Stimulated activated naive B cell treated with anti-CD40 and anti-IgM and Interleukin-4, amounts not matched to agents 10 μg/mL and 1 μg/mL and 100 μg/mL, for 72 hours (primary cell): ENCODE measurements at regions not wholly inside any gene's neighbourhood (a gene's known extent, or its start where the extent isn't known, plus 50 kb on each side); places are given as distances from the start of the nearest gene placed in this dataset.
"Not testable (repeated sequence)": the region's sequence is repeated elsewhere in the genome, so short reads cannot be mapped to it uniquely, and the experiment has no call there.

Experiments
- ATAC-seq, 2 donors: fragments of 150-1000 bp; cut with Tn5 transposase; replicated peaks; 2 replicates each; pipeline ENCODE4 v1.10.0; 2021; ENCODE audit warnings: moderate library complexity in 1 of 2
- DNase-seq: peaks from one replicate; pipeline ENCODE4 v3.0.0; 2021
- H3K27ac Mint-ChIP-seq: one replicate; pipeline ENCODE4 v1.8.0; 2022; ENCODE audit warnings: mild to moderate bottlenecking, mixed read lengths
- H3K27me3 Mint-ChIP-seq, 2 donors: one replicate each; pipeline ENCODE4 v1.8.0; 2022; ENCODE audit warnings: mixed read lengths in 2 of 2
- H3K36me3 Mint-ChIP-seq, 2 donors: one replicate each; pipeline ENCODE4 v1.8.0; 2022; ENCODE audit warnings: mixed read lengths in 2 of 2, mild to moderate bottlenecking in 1 of 2
- H3K4me1 Mint-ChIP-seq, 2 donors: one replicate each; pipeline ENCODE4 v1.8.0; 2022; ENCODE audit warnings: mixed read lengths in 2 of 2, mild to moderate bottlenecking in 1 of 2
- H3K4me3 Mint-ChIP-seq, 2 donors: one replicate each; pipeline ENCODE4 v1.8.0; 2022; ENCODE audit warnings: mild to moderate bottlenecking in 2 of 2, mixed read lengths in 2 of 2, moderate library complexity in 1 of 2
- H3K9me3 Mint-ChIP-seq, 2 donors: one replicate each; pipeline ENCODE4 v1.8.0; 2022; ENCODE audit warnings: mixed read lengths in 2 of 2, mild to moderate bottlenecking in 1 of 2

DNA sequence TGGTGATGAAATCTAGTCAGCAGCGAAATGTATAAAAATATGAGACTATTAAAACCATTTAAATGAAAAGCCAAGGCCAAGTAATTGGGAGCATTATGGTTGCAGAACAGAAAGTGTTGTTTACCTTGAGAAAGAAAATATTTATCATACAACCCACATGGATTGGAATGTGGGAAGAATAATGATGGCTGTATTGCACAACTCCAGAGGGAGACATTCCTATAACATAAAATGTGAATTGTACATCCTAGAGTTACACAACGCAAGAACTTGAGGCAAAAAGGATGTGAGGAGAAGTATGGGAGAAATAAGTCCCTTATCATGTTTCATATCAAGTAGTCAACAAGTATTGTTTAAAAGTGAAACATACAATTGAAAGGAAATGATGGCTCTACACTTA, 1014.0 kb upstream of the SEMA6A start:
- ATAC-seq (no peak), DNase-seq (no peak)
- no peak overlapping the region for H3K27ac Mint-ChIP-seq
- no peaks in the 10 kb centered on the region for H3K9me3 Mint-ChIP-seq
- H3K4me1 Mint-ChIP-seq: no peaks in the 10 kb centered on the region
- no peak overlapping the region for H3K4me3 Mint-ChIP-seq
- H3K27me3 Mint-ChIP-seq: no peaks in the 10 kb centered on the region
- no peaks in the 10 kb centered on the region for H3K36me3 Mint-ChIP-seq

DNA sequence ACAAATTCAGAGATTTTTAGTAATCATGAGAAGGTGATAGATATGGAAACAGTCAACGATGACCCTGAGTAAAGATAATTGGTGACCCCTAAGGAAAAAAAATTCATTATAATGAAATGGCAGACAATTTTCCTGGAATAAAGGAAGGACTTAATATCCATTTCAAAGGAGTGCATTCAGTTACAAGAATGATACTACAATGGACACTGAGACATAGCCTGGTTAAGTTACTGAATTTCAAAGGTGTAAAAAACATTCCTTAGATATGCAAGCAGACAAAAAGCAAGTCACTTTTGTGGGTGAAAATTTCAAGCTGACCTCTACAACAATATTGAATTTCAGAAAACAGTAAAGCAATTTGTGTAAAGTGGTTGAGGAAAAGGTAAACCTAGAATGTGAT, 1012.5 kb upstream of the SEMA6A start:
- no peaks in the 10 kb centered on the region for H3K36me3 Mint-ChIP-seq
- no peak for DNase-seq
- no peaks in the 10 kb centered on the region for H3K27me3 Mint-ChIP-seq
- no peaks in the 10 kb centered on the region for H3K9me3 Mint-ChIP-seq
- no peak for ATAC-seq
- no peak overlapping the region for H3K27ac Mint-ChIP-seq
- no peaks in the 10 kb centered on the region for H3K4me1 Mint-ChIP-seq
- no peak overlapping the region for H3K4me3 Mint-ChIP-seq

- no peaks in the 10 kb centered on the region for H3K4me1 Mint-ChIP-seq
- no peak overlapping the region for H3K27ac Mint-ChIP-seq
Observed at GRCh38 chr5:117568622-117569021, 994.0 kb upstream of the SEMA6A start.

GRCh38 chr5:117568126-117568525, 993.5 kb upstream of the SEMA6A start:
- Mint-ChIP-seq H3K4me3 (no peak overlapping the region), H3K27ac (no peak overlapping the region), H3K27me3 (no peaks in the 10 kb centered on the region), H3K36me3 (no peaks in the 10 kb centered on the region), H3K4me1 (no peaks in the 10 kb centered on the region), H3K9me3 (no peaks in the 10 kb centered on the region)
- DNase-seq: no peak
- ATAC-seq: no peak

More at GRCh38 chr5:117568622-117569021, 994.0 kb upstream of the SEMA6A start:
- Mint-ChIP-seq H3K36me3 (no peaks in the 10 kb centered on the region), H3K4me3 (no peak overlapping the region), H3K9me3 (no peaks in the 10 kb centered on the region), H3K27me3 (no peaks in the 10 kb centered on the region)
- DNase-seq (no peak), ATAC-seq (no peak)

GRCh38 chr5:117562647-117563046, 988.0 kb upstream of the SEMA6A start:
- DNase-seq (no peak), ATAC-seq (no peak)
- Mint-ChIP-seq H3K4me1 (no peaks in the 10 kb centered on the region), H3K36me3 (no peaks in the 10 kb centered on the region), H3K27ac (no peak overlapping the region), H3K4me3 (no peak overlapping the region), H3K27me3 (no peaks in the 10 kb centered on the region), H3K9me3 (no peaks in the 10 kb centered on the region)

DNA sequence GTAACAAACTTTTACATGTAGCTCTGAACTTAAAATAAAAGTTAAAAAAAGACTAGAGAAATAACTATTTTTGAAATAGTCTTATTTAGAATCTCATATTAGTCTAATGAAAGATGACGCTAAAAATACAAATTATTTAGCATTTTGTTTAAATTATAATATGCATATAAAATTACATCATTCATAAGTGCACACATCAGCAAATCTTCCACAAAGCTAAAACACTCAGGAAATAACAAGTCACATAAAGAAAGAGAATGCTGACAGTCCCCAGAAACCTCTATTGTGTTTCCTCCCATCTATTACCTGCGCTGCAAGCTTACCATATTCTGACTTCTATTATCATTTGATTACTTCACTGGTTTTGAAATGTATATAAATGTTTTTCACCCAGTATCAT, 986.9 kb upstream of the SEMA6A start:
- Mint-ChIP-seq H3K4me1 (no peaks in the 10 kb centered on the region), H3K36me3 (no peaks in the 10 kb centered on the region), H3K27me3 (no peaks in the 10 kb centered on the region), H3K27ac (no peak overlapping the region), H3K4me3 (no peak overlapping the region), H3K9me3 (no peaks in the 10 kb centered on the region)
- DNase-seq (no peak), ATAC-seq (no peak)

DNA sequence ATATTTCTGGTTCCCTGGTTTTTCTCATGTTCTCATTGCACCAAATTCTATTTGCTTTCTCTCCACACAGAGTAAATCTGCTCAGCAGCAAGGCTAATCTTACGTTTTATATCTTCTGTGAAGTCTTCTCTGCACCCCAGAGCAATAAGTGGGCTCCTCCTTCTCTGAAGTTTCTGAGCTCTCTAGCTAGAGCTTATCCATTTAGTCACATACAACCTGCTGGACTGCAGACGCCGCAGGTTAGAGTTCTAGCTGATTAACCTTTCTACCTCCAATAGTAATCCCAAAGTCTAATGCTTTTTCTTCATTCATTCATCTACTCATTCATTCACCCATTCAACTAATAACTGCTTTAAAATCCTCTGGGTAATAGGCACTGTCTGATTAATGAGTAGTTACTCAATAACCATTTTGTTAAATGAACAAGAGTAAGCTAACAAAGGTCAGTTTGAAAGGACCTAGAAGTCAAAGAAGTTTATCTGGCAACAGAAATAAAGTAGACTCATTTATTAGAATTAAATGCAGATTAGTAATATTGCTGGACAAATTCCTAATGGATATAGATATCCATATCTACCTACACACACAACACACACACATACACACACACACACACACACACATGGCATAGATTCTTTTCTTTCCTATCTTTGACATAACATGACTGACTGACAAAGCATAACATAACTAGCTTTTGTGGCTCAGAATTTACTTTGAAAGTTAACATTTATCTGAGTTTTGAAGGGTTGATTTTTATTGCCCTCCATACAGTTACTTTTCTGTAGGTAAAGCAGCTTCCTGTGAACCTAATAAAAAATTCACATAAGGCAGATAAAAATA, 984.6 kb upstream of the SEMA6A start:
- H3K36me3 Mint-ChIP-seq: no peaks in the 10 kb centered on the region
- H3K27ac Mint-ChIP-seq: no peak overlapping the region
- ATAC-seq (no peak), DNase-seq (no peak)
- no peaks in the 10 kb centered on the region for H3K9me3 Mint-ChIP-seq
- H3K4me1 Mint-ChIP-seq: no peaks in the 10 kb centered on the region
- H3K27me3 Mint-ChIP-seq: no peaks in the 10 kb centered on the region
- no peak overlapping the region for H3K4me3 Mint-ChIP-seq

- Mint-ChIP-seq H3K27ac (no peak overlapping the region), H3K36me3 (no peaks in the 10 kb centered on the region), H3K9me3 (peaks cover 0 to 1% of the 10 kb centered on the region in 2 donors), H3K4me3 (no peak overlapping the region), H3K27me3 (no peaks in the 10 kb centered on the region), H3K4me1 (no peaks in the 10 kb centered on the region)
- DNase-seq (no peak), ATAC-seq (no peak)
Observed at GRCh38 chr5:117551236-117551635, 976.6 kb upstream of the SEMA6A start.

- Mint-ChIP-seq H3K4me1 (no peaks in the 10 kb centered on the region), H3K36me3 (no peaks in the 10 kb centered on the region), H3K4me3 (no peak overlapping the region), H3K27me3 (no peaks in the 10 kb centered on the region), H3K27ac (no peak overlapping the region), H3K9me3 (peaks cover 0 to 4% of the 10 kb centered on the region in 2 donors)
- ATAC-seq (no peak), DNase-seq (no peak)
Observed at GRCh38 chr5:117547192-117547591, 972.6 kb upstream of the SEMA6A start.

- Mint-ChIP-seq H3K36me3 (no peaks in the 10 kb centered on the region), H3K9me3 (peaks cover 0 to 1% of the 10 kb centered on the region in 2 donors), H3K4me3 (no peak overlapping the region), H3K4me1 (no peaks in the 10 kb centered on the region), H3K27ac (no peak overlapping the region), H3K27me3 (no peaks in the 10 kb centered on the region)
- no peak for ATAC-seq
- no peak for DNase-seq
Observed at GRCh38 chr5:117539692-117540091, 965.1 kb upstream of the SEMA6A start.

DNA sequence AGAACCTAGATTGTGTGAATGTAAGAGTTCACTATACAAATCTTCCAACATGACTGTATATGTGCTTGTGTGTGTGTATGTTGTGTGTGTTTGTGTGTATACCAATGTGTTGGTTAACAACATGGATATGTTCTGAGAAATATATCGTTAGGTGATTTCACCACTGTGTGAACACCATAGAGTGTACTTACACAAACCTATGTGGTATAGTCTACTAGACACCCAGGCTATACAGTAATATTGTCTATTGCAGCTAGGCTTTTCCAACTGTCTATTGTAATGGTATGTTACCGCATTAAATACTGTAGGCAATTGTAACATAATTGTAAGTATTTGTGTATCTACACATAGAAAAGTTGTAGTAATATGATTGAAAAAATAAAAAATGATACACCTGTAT, 959.2 kb upstream of the SEMA6A start:
- no peaks in the 10 kb centered on the region for H3K9me3 Mint-ChIP-seq
- DNase-seq: no peak
- no peak for ATAC-seq
- no peak overlapping the region for H3K4me3 Mint-ChIP-seq
- H3K4me1 Mint-ChIP-seq: no peaks in the 10 kb centered on the region
- no peaks in the 10 kb centered on the region for H3K27me3 Mint-ChIP-seq
- H3K27ac Mint-ChIP-seq: no peak overlapping the region
- H3K36me3 Mint-ChIP-seq: no peaks in the 10 kb centered on the region

GRCh38 chr5:117533051-117533670, 958.5 kb upstream of the SEMA6A start:
- DNase-seq, H3K4me3 Mint-ChIP-seq, H3K27me3 Mint-ChIP-seq, H3K36me3 Mint-ChIP-seq, H3K9me3 Mint-ChIP-seq, H3K27ac Mint-ChIP-seq, H3K4me1 Mint-ChIP-seq, ATAC-seq: not testable (repeated sequence)

DNA sequence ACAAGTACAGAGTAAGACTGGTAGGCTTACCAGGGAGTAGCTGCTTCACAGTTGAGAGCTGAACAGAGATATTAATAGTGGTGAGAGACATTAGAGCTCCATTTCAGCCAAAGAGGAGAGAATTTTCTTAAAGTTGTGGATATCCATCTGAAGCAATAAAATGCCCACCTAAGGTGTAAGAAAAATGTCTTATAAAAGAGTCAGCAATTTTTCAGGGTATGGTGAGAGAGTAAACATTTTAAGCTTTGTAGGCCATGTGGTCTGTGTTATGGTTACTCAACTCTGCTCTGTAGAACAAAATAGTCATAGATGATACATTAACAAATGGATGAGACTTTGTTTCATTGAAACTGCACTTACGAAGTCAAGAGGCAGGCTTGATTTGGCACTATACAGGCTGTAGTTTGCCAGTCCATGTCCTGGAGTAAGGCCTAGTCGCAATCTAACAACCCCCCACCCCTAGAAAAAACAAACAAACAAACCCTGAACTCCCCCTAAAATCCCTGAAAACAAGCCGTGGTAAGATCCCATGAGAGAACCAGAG, 945.4 kb upstream of the SEMA6A start:
- DNase-seq (no peak), ATAC-seq (no peak)
- H3K4me1 Mint-ChIP-seq: no peaks in the 10 kb centered on the region
- H3K36me3 Mint-ChIP-seq: no peaks in the 10 kb centered on the region
- H3K27ac Mint-ChIP-seq: no peak overlapping the region
- no peak overlapping the region for H3K4me3 Mint-ChIP-seq
- peaks cover 7% of the 10 kb centered on the region in 2 donors for H3K9me3 Mint-ChIP-seq
- H3K27me3 Mint-ChIP-seq: no peaks in the 10 kb centered on the region

DNA sequence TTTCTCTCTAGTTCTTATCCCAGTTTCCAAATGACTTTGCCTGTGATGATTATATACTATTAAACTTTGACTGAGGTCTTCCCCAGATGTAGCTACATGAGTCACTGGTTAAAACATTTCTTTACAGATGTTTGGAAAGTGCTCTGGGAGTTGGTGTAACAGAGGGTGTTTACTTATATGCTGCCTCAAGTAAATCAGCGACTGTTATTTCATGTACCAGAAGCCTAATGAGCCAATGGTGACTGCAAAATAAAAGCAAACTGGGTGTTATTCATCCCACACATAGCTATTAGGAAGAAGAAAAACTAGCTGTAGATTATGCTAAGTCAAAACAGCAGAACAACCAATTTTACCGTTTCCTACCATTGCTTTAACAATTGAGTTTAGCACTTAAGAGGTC, 929.7 kb upstream of the SEMA6A start:
- DNase-seq: no peak
- no peaks in the 10 kb centered on the region for H3K27me3 Mint-ChIP-seq

DNA sequence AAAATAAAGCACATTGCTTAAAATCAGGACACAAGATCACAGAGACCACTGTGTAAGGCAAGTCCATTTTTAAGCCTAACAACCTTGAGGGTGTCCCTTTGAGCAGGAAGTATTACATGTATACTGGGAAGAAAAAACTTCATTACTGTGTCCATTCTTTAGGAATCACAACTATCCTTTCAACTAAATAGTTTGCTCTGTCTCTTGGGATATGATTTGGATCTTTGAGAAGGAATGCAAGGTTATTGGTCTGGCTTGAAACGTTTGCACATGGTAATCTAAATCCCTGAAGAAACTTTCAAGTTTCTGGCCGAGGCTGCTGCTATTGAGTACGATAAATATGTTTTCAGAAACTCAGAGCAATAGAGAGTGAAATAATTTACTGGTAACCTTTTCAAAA, 923.0 kb upstream of the SEMA6A start:
- H3K4me1 Mint-ChIP-seq: no peaks in the 10 kb centered on the region
- H3K4me3 Mint-ChIP-seq: no peak overlapping the region
- ATAC-seq (no peak), DNase-seq (no peak)
- H3K27ac Mint-ChIP-seq: no peak overlapping the region
- H3K36me3 Mint-ChIP-seq: no peaks in the 10 kb centered on the region
- no peaks in the 10 kb centered on the region for H3K27me3 Mint-ChIP-seq
- H3K9me3 Mint-ChIP-seq: peaks cover 1 to 3% of the 10 kb centered on the region in 2 donors

More for the DNA sequence above, 929.7 kb upstream of the SEMA6A start:
- H3K36me3 Mint-ChIP-seq: no peaks in the 10 kb centered on the region
- no peak overlapping the region for H3K27ac Mint-ChIP-seq
- ATAC-seq: no peak
- no peak overlapping the region for H3K4me3 Mint-ChIP-seq
- no peaks in the 10 kb centered on the region for H3K4me1 Mint-ChIP-seq
- no peaks in the 10 kb centered on the region for H3K9me3 Mint-ChIP-seq
